ENCODE measurements at regions not wholly inside any gene's neighbourhood (a gene's known extent, or its start where the extent isn't known, plus 50 kb on each side); places are given as distances from the start of the nearest gene placed in this dataset.

DNA sequence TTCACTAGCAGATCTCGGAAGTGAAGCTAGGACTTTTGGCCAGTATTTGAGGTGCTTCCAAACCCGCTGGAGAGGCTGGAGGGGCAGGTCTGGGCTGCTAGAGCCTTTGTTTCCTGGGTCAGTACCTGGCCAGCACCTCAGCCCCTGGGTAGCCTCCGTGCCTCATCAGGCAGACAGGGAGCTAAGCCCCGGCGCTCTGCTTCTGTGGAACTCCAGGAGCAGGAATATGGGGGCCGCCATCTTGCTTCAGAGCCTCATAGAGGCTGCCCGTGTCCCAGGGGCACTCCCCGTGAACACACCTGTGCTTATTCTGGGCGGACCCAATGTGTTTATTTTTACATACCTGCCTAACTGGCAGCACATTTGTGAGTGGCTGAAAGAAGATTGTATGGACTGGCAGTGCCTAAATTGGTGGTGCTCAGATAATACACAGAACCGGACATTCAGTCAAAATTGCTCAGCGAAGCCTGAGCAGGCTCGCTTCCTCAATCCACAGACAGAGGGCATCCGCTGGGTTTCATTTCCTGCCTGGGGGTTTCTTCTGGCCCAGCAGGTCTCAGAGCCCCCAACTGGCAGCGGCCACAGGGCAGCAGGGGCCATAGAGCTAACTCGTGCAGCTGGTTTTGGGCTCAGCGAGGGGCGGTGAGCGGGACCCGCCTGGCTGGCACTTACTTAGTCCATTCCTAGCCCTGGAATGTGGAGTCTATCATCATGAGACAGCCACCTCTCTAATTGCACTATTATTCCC, 176.8 kb upstream of the ALKAL2 start:
- TF ChIP-seq, protein P1, sequence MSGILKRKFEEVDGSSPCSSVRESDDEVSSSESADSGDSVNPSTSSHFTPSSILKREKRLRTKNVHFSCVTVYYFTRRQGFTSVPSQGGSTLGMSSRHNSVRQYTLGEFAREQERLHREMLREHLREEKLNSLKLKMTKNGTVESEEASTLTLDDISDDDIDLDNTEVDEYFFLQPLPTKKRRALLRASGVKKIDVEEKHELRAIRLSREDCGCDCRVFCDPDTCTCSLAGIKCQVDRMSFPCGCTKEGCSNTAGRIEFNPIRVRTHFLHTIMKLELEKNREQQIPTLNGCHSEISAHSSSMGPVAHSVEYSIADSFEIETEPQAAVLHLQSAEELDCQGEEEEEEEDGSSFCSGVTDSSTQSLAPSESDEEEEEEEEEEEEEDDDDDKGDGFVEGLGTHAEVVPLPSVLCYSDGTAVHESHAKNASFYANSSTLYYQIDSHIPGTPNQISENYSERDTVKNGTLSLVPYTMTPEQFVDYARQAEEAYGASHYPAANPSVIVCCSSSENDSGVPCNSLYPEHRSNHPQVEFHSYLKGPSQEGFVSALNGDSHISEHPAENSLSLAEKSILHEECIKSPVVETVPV (CRISPR knock-in tag; IDR thresholded peaks at IDR 0.05), result no peak
- TF ChIP-seq TOX (CRISPR knock-in tag; IDR thresholded peaks at IDR 0.05; ENCODE audit: borderline replicate concordance) (no peak), SNAI2 (CRISPR knock-in tag; IDR thresholded peaks at IDR 0.05) (no peak), BACH2 (CRISPR knock-in tag; IDR thresholded peaks at IDR 0.05; ENCODE audit: borderline replicate concordance) (no peak), RARB (CRISPR knock-in tag; IDR thresholded peaks at IDR 0.05) (no peak), ZNF8 (CRISPR knock-in tag; IDR thresholded peaks at IDR 0.05) (no peak), OSR1 (CRISPR knock-in tag; IDR thresholded peaks at IDR 0.05) (no peak), TCF4 (CRISPR knock-in tag; IDR thresholded peaks at IDR 0.05; ENCODE audit: borderline replicate concordance) (no peak), ZFP30 (CRISPR knock-in tag; IDR thresholded peaks at IDR 0.05) (no peak), ZNF70 (CRISPR knock-in tag; IDR thresholded peaks at IDR 0.05) (no peak)
- TF ChIP-seq, protein P2, sequence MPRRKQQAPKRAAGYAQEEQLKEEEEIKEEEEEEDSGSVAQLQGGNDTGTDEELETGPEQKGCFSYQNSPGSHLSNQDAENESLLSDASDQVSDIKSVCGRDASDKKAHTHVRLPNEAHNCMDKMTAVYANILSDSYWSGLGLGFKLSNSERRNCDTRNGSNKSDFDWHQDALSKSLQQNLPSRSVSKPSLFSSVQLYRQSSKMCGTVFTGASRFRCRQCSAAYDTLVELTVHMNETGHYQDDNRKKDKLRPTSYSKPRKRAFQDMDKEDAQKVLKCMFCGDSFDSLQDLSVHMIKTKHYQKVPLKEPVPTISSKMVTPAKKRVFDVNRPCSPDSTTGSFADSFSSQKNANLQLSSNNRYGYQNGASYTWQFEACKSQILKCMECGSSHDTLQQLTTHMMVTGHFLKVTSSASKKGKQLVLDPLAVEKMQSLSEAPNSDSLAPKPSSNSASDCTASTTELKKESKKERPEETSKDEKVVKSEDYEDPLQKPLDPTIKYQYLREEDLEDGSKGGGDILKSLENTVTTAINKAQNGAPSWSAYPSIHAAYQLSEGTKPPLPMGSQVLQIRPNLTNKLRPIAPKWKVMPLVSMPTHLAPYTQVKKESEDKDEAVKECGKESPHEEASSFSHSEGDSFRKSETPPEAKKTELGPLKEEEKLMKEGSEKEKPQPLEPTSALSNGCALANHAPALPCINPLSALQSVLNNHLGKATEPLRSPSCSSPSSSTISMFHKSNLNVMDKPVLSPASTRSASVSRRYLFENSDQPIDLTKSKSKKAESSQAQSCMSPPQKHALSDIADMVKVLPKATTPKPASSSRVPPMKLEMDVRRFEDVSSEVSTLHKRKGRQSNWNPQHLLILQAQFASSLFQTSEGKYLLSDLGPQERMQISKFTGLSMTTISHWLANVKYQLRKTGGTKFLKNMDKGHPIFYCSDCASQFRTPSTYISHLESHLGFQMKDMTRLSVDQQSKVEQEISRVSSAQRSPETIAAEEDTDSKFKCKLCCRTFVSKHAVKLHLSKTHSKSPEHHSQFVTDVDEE (CRISPR knock-in tag; IDR thresholded peaks at IDR 0.05), result no peak
- no peak for ATAC-seq

DNA sequence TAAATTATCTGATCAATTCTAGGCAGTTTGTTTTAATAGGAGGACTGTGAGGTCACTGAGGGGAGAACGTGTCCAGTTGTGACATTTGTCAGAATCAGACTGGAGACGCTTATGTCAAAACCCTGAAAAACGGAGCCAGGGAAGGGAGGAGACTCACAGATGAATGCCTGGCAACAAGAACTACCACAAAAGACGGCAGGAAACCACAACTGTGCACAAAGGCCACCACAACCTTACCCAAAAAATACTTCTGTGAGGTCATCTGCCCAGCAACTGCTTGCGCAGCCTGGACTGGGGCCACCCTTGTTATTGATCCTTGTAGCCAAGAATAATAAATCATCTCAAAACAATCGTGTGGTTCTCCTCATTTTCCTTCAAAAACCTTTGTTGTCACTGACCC, 173.0 kb upstream of the ALKAL2 start:
- no peak for ATAC-seq
- TF ChIP-seq GLIS3 (CRISPR knock-in tag; IDR thresholded peaks at IDR 0.05), result no peak
- no peak for TF ChIP-seq ZNF8 (CRISPR knock-in tag; IDR thresholded peaks at IDR 0.05)
- TF ChIP-seq ESRRG (CRISPR knock-in tag; IDR thresholded peaks at IDR 0.05), result no peak
- TF ChIP-seq CSDC2 (CRISPR knock-in tag; IDR thresholded peaks at IDR 0.05), result no peak
- no peak for TF ChIP-seq ARNTL (CRISPR knock-in tag; IDR thresholded peaks at IDR 0.05; ENCODE audit: borderline replicate concordance, low read depth)
- TF ChIP-seq, protein P3, sequence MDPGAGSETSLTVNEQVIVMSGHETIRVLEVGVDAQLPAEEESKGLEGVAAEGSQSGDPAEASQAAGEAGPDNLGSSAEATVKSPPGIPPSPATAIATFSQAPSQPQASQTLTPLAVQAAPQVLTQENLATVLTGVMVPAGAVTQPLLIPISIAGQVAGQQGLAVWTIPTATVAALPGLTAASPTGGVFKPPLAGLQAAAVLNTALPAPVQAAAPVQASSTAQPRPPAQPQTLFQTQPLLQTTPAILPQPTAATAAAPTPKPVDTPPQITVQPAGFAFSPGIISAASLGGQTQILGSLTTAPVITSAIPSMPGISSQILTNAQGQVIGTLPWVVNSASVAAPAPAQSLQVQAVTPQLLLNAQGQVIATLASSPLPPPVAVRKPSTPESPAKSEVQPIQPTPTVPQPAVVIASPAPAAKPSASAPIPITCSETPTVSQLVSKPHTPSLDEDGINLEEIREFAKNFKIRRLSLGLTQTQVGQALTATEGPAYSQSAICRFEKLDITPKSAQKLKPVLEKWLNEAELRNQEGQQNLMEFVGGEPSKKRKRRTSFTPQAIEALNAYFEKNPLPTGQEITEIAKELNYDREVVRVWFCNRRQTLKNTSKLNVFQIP (CRISPR knock-in tag; IDR thresholded peaks at IDR 0.05; ENCODE audit: borderline replicate concordance, low read depth), result no peak
- TF ChIP-seq ZNF565 (CRISPR knock-in tag; conservative IDR thresholded peaks at IDR 0.05; ENCODE audit: low read depth), result no peak
- TF ChIP-seq, protein P1 (CRISPR knock-in tag; IDR thresholded peaks at IDR 0.05), result no peak
- no peak for TF ChIP-seq RARB (CRISPR knock-in tag; IDR thresholded peaks at IDR 0.05)
- no peak for TF ChIP-seq TOX (CRISPR knock-in tag; IDR thresholded peaks at IDR 0.05; ENCODE audit: borderline replicate concordance)
- TF ChIP-seq, protein P2 (CRISPR knock-in tag; IDR thresholded peaks at IDR 0.05), result no peak
- TF ChIP-seq TCF4 (CRISPR knock-in tag; IDR thresholded peaks at IDR 0.05; ENCODE audit: borderline replicate concordance), result no peak
- no peak for TF ChIP-seq PPARA (CRISPR knock-in tag; IDR thresholded peaks at IDR 0.05; ENCODE audit: borderline replicate concordance)
- no peak for TF ChIP-seq ISL1 (CRISPR knock-in tag; IDR thresholded peaks at IDR 0.05)
- TF ChIP-seq ZFP3 (CRISPR knock-in tag; IDR thresholded peaks at IDR 0.05), result no peak
- no peak for TF ChIP-seq ZFP30 (CRISPR knock-in tag; IDR thresholded peaks at IDR 0.05)
- no peak for TF ChIP-seq ZNF70 (CRISPR knock-in tag; IDR thresholded peaks at IDR 0.05)
- TF ChIP-seq SNAI2 (CRISPR knock-in tag; IDR thresholded peaks at IDR 0.05), result no peak
- TF ChIP-seq, protein P4, sequence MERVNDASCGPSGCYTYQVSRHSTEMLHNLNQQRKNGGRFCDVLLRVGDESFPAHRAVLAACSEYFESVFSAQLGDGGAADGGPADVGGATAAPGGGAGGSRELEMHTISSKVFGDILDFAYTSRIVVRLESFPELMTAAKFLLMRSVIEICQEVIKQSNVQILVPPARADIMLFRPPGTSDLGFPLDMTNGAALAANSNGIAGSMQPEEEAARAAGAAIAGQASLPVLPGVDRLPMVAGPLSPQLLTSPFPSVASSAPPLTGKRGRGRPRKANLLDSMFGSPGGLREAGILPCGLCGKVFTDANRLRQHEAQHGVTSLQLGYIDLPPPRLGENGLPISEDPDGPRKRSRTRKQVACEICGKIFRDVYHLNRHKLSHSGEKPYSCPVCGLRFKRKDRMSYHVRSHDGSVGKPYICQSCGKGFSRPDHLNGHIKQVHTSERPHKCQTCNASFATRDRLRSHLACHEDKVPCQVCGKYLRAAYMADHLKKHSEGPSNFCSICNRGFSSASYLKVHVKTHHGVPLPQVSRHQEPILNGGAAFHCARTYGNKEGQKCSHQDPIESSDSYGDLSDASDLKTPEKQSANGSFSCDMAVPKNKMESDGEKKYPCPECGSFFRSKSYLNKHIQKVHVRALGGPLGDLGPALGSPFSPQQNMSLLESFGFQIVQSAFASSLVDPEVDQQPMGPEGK (CRISPR knock-in tag; IDR thresholded peaks at IDR 0.05; ENCODE audit: borderline replicate concordance), result no peak
- TF ChIP-seq BACH2 (CRISPR knock-in tag; IDR thresholded peaks at IDR 0.05; ENCODE audit: borderline replicate concordance), result no peak
